Iris pigment epithelial cell (primary cell): ENCODE measurements at regions not wholly inside any gene's neighbourhood (a gene's known extent, or its start where the extent isn't known, plus 50 kb on each side); places are given as distances from the start of the nearest gene placed in this dataset.
A peak's percentile ranks its signal among the peaks of the same experiment; 100 is the strongest.

Experiments used
- DNase-seq: peaks from one replicate; pipeline ENCODE4 v3.0.0-alpha.2; 2011; ENCODE audit warnings: low read depth

DNA sequence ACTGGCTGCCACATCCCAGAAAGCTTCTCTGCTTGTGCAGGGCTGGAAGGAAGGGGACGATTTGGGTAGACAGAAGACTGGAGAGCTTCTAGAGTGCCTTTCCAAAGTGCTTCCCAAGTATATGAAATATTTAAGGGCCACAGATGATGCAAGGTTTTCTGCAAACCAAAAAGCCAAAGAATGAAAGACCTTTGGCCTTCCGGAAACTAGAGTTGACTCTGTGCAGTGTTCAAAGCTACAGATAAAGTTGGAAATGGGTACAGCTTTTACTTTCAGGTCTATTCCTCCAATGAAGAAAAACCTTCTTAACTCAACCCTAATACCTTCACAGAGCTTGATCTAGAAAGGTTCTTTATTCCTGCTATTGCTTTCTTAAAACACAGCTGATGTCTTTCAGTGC is 253.0 kb upstream of the KLHL29 start:
- DNase-seq, result no peak

DNA sequence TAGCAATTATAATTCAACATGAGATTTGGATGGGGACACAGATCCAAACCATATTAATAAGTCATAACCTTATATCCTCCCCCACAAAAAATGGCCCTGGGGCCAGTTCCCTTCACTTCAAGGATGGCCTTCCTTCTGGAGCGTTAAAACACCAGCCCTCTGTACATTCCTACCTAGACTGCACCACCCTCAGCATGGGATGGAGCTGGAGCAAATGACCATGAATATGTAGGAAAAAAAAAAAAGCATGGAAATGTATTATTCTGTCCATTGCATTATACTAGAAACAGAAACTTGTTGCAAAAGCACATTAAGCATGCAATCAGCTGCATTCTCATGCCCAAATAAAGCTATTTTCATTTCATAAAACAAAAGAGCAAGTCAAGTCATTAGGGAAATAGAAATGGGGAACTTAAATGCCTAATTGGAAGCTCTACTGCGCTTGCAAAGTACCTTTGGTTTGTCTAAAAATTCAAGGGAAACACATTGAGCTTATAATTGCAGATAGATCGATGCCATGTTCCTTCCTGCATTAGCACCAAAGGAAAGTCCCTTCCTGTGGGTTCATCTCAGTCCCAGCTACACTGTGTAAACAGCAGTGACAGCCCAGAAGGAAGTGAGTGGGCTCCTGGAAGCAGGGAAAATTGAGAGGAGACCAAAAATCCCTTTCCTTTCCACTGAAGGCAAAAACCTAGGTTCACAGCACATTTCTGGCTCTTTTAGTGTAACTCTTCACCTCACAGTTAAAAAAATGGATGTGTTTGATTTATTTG is 252.0 kb upstream of the KLHL29 start:
- no peak for DNase-seq

DNA sequence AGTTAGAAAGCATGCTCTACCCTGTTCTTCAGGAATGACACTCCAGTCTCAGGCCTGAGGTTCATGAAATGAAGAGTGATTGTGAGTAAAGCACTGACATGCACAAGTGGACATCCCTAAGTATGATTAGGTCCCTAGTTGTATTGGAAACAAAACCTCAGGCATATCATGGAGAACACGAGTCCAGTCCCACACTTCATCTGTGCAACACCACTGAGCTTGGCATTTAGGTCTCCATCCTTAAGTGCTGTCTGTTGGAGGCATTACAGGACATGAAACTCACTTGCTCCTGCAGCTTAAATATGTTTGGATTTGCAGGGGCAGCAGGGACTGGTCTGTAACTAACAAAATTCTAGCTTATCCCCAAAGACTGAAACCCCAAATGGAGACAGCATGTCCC is 250.3 kb upstream of the KLHL29 start:
- no peak for DNase-seq

DNA sequence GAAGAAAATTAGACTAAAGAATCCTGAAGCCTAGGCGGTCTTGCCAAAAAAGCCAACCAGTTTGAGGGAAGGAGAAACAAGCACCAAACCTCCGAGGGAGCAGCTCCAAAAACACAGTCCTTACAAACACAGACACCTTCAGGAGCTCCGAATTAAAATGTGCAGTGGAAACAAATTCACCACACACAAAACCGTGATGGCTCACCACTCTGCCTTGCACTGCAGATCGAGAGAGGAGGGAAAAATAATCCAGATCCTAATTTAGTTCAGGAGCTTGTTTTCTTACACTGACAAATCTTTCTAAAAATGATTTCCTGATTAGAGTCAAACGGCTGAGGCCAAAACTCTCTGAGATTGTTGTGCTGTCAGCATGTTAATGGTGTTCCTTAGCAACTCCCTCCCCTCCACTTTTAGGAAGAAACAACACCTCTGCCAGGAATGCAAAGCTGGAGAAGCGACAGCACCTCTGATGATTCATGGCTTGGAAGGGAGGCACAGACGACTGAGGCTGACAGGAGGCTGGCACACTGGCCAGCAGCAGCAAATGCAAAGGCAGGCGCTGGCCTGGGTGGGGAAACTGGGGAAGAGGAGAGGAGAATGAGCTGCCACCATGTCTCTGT is 249.4 kb upstream of the KLHL29 start:
- no peak for DNase-seq

DNA sequence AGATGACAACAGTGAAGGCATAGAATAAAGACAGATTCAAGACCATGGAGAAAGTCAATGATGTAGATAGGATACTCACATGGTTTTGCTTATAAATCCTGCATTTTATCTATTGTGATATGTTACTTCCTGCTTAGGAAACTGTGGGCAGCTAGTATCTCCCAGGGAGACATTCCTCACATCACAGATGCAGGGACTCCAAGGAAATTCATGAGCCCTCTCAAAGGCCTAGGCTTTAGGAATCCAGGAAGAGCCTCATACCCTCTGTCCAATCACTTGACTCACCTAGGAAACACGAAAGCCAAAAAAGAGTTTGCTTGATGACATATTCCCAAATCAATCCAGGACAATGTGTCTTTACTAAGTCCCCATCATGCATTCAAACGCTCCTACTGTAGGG is 247.8 kb upstream of the KLHL29 start:
- no peak for DNase-seq

DNA sequence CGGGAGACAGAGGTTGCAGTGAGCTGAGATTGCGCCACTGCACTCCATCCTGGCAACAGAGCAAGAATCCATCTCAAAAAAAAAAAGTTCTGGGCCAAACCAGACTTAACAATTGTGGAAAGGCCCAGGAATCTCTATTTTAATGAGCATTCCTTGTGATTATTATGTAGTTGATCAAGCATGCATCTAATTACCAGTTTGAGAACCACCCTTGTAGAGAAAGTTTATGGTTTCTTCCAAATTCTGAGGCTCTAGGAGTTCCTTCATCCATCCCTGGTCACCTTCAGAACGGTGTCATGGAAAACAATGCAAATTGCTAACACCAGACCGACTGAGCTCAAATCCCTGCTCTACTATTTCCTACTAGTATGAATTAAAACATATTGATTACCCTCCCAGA is 246.3 kb upstream of the KLHL29 start:
- no peak for DNase-seq

DNA sequence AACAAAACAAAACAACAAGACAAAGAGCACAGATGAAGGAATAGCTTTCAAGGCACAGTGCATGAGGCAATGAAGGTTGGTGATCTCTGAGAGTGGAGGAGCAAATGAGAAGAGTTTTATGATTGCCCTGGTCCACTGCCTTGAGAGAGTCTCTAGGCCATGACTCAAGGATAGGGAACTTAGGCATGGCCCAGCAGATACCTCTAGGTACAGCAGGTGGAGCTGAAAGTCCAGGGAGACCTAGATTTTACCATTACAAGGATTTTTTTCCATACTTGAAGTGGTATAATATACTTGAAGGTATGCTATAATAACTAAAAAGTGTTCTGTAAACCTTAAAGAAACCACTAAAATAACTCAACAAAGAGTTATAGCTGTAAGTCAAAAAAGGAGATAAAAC is 239.5 kb upstream of the KLHL29 start:
- DNase-seq, result no peak

DNA sequence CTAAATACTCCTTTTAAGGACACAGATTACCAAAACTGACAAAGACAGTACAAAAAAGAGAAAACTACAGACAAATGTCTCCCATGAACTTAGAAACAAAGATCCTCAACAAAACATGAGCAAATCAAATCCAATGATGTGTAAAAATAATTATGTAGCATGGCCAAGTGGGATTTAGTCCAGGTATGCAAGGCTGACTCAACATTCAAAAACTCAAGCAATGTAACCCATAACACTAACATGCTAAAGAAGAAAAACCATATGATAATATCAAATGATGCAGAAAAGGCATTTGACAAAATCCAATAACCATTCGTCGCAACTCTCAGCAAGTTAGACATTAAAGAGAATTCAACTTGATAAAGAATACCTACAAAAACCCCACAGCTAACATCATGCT is 239.0 kb upstream of the KLHL29 start:
- no peak for DNase-seq

DNA sequence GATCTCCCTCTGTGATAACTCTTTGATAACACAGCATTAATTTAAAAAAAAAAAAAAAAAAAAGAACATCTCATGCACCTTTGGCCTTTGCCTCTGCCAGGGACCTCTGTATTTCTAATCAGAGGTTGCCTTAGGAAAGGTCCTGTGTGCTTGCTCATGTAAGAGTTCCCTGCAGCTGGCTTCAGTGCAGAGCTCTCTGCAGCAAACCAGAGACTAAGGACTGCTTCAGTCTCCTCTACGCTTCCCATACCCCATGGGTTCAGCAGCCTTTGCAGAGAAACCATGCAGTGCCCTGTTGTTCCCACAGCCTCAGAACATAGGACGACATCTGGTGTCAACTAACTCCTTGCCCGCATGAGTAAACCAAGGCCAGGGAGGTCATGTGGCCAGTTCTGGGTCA is 236.6 kb upstream of the KLHL29 start:
- no peak for DNase-seq

DNA sequence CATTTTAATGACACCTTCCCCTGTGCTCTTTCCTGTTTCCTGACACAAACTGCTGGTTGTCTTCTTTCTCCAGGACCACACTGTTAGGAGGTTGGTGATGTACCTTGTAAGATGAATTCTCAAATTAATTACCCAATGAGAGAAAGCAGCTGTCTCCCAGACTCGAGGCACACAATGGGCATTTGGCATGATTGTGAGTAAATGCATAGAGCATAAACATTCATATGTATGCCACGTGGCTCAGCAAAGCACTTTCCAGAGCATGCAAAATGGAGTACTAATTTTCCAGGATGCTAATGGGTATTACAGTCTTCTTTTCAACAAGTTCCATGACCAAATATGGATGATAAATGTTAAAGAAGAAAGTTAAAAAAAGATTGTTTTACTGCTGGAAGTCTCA is 235.2 kb upstream of the KLHL29 start:
- DNase-seq, result no peak

DNA sequence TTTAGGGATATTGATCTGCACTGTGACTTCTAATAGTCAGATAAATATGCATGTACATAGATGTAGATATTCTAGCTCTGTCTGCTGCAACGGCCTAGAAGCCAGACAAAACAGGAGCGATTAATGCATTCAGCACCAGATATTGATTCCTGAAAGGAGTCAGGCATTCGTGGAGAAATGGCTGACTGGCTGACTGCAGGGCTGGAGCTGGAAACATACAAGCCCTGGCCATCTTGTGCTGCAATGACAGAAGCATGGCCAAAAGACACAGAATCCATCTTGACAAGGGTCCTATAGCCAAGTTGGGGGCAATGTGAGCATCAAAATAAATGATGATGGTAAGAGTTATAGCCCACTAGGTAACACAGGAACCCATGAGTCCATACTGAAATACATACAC is 231.5 kb upstream of the KLHL29 start:
- DNase-seq, result no peak

DNA sequence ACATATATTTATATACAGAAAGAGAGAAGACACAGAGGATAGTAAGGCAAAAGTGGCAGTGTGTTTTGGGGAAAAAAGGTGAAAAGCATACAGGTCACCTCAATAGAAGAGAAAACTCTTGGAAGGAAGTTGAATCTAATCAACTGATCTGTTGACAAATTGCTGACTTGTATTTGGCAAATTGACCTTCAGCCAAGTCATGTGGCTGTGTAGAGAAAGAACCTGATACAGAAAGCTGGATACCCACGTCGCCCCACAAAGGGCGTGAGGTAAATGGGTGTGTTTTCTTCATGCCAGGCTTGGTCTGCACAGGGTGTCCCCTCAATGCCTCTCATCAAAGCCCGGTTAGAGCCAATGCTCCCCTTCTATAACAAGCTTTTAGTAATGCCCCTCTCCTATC is 230.0 kb upstream of the KLHL29 start:
- DNase-seq, result no peak

DNA sequence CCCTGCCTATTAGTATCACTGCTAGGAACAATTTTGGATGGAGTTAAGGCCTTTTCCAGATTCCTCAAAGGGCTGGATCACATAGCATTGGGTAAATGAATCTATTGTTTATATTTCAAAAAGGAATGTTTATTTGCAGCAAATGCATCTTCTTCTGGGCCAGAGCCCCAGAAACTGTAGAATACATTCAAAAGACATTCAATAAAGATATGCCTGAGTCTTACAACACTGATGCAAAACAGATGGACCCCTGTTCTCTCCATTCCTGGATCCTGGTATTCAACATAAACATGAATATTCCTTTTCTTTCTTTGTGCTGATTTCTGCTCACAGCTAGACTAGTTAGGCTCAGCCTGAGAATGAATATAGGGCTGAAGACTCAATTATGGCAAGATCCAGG is 227.2 kb upstream of the KLHL29 start:
- DNase-seq, result no peak

DNA sequence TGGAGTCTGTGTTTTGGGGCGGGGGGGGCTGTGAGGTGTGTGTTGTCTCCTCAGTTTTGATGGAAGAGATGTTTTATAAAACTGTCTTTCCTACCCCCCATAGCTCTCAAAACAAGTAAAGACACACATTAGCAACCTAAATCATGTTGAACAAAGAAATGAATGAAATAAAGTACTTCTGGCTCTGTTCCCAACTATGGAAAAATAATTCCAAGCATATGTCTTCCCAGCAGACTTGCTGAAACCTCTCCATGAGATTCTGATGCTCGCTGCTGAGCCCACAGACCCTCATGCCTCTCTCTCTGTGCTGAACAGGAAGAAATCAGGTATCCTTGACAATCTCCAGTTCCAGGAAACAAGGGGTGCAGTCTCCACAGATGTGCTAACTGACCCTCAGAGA is 226.7 kb upstream of the KLHL29 start:
- DNase-seq, result no peak

DNA sequence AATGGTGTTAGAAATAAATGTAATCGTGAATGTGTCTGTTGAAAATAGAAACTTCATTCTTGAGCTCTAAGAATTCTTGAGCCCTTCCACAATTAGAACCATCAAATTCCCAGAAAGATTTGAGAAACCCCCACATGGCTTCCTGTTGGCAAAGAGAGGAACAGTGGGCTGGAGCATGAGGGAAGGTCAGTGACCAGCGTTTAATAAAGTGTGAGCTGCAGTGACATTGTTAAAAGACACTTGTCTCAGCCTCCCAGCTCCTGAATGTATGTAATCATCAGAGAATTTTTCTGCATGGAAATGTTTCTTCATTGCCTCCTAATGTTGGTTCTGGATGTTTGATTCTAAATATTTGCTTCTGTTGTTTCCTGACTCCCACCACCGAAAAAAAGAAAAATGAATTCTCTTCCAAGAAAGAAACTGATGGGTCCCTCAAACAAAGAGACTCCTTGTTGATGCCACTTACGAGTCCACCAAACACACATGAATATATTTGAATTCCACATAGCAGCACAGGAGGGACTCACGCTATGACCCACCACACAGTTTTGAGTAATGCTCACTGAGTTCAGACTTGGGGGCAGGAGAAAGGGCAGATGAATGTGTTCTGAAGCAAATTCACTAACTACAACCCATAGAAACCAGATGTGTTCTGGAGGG is 225.1 kb upstream of the KLHL29 start:
- no peak for DNase-seq

DNA sequence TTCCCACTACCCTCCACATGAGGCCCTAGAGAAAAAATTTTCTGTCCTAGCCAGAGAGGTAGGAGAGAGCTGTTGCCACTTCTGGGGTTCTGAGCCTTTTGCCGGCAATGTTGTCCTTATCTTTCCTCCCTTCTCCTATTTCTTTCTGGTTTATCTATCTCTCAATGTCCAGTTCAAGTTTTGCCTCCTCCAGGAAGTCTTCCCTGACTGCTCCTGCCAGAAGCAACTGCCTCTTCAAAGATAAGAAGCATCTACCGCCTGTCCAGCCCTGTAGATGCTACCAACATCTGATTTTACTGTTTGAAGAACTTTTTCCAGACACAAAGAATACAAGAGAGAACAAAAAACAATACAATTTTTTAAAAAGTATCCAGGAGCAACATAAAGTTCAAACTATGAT is 220.8 kb upstream of the KLHL29 start:
- DNase-seq, result no peak

DNA sequence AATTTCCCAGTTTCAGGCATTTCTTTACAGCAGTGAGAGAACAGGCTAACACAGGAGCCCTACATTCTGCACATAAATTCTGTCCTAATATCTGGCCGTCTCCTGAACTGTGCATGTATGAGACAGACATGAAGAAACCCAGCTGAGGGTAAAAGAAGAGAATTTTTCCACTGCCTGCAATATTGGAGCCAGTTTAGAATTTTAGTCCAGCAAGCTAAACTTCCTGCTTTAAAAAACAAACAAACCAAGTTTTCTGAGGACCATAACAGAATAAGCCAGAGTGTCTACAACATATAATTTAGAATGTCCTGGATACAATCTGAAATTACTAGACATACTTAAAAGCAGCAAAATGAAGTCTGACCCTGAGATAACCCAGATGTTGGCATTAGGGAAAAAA is 215.1 kb upstream of the KLHL29 start:
- no peak for DNase-seq

DNA sequence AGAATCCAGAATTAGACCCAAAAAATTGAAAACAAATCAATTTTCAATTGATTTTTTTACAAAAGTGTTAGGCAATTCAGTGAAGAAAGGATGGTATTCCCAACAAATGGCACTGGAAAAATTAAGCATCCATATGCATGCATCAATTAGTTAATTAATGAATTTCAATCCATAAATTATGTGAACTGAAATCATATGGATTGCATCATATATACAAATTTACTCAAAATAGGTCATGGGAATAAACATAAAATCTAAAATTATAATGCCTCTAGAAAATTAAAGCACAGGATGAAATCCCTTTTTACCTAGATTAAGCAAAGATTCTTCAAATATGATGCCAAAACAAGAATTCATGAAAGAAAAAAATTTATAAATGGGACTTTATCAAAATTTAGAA is 213.9 kb upstream of the KLHL29 start:
- DNase-seq, result no peak

DNA sequence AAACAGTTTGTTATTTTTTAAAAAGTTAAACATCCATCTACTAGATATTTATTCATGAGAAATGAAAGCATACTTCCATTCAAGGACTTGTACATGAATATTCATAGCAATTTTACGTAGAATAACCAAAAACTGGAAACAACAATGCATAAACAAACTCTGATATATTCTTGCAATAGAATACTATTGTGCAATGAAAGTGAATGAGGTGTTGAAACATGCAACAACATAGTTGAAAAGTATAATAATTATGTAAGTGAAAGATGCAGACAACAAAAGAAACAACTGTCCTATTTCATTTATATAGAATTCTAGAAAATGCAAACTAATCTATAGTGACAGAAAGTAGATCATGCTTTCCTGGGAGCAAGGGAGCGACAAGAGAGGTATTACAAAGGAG is 206.6 kb upstream of the KLHL29 start:
- DNase-seq, result no peak

DNA sequence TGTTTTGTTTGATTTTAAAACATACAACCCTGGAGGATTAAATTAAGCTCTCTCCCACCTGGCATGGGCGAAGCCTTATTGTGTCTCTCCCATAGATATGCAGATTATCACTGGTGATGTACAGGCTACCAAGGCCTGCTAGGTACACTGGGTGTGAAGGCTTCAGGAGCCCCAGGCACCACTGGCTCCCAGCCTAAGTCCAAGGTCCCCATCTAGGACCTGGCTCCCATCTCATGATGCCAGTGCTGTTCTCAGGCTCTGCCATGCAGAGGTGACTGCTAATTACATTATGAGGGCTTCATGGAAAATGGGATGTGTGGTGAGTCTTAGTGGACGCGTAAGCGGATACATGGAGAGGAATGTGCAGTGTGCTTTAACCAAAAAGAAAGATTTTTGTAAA is 201.2 kb upstream of the KLHL29 start:
- no peak for DNase-seq

DNA sequence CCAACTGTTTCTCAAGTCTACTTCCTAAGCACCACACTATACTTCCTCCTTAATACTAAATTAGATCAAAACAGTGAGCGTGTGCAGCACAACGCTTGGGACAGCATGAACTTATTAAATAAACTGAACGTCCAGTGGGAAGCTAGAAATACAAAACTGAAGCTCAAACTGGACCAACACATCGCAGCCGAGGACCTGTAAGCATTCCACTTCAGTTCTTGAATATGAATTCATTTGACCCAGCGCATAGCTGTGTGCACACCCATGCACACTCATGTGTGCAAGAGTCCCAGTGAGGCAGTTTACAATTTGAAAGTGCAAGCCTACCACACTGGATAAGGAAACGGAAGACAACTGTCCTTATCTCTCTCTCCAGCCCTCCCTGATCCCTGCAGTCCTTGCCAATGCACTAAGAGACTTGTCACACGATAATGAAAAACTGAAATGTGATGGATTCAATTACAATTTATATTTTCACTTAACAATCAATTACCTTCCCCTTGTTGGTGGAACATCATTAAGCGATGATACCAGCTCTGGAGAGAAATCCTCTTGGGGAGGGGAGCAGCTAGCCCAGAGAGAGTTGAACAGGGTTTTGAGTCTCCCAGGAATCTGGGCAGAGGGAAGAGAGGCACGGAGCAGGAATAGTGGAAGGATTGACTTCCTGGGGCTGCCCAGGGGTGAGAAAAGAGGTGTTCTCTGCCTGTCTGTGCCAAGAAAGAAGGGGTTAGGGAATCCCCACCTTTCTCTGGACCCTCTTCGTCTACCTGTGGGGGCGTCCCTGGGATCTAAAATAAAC is 186.5 kb upstream of the KLHL29 start:
- no peak for DNase-seq

DNA sequence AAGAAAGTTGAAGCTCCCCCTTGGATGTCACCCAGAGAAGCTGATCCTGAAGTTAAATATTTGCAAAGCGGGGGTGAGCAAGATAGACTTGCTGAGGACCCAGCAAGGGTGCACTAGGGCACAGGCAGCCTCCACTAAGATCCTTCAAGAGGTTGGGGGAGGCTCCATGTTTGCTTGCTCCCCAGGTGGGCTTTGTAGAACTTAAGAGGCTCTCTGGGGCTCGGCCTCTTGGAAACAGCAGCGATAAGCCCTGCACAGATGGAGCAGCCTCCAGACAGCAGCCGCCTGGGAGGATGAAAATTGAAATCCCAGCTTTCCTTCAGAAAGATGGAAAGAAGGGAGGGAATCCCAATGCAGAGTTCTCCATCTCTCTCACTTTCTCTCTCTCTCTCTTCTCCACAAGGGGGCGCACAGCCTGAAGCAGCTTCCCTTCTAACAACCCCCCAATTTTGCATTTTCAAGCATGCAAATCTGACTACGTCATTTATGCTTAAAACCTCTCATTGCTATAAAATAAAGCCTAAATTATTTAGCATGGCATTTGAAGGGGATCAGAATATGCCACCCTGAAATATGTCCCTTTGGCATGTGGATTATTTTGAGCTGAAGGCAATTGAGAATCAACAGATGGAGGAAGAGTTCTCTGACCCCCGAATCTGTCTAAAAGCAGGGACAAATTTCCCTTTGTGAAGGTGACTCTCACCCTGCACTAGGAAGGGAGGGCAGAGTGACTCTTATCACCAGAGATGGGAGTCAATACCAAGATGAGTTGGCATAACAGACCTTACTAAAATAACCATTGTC is 185.7 kb upstream of the KLHL29 start:
- peak; percentile 30 for DNase-seq
